DOHH2 (cell line): ENCODE measurements at regions not wholly inside any gene's neighbourhood (a gene's known extent, or its start where the extent isn't known, plus 50 kb on each side); places are given as distances from the start of the nearest gene placed in this dataset.

Source experiments
- H3F3A ChIP-seq: fragments of 200-600 bp; sonication (generic), shearing (Covaris generic); 2 replicates; pipeline ENCODE4 v1.6.0; 2016; ENCODE audit warnings: antibody characterized with exemption, mild to moderate bottlenecking; ENCODE audit not compliant: control insufficient read depth, insufficient read depth
- H3K27ac ChIP-seq: fragments of 200-600 bp; sonication (generic); 2 replicates; pipeline ENCODE4 v1.5.1; 2014; ENCODE audit warnings: low read depth, mild to moderate bottlenecking, low read length, moderate library complexity
- H3K27me3 ChIP-seq: fragments of 200-600 bp; sonication (generic); 2 replicates; pipeline ENCODE4 v1.6.1; 2014; ENCODE audit warnings: mild to moderate bottlenecking, low read length, mixed read lengths; ENCODE audit not compliant: control insufficient read depth
- H3K36me3 ChIP-seq: fragments of 200-600 bp; sonication (generic); 2 replicates; pipeline ENCODE4 v1.6.1; 2014; ENCODE audit warnings: mild to moderate bottlenecking, low read length, moderate library complexity, mixed read lengths; ENCODE audit not compliant: control insufficient read depth
- H3K4me1 ChIP-seq: fragments of 200-600 bp; sonication (generic); 2 replicates; pipeline ENCODE4 v1.6.1; 2014; ENCODE audit warnings: mild to moderate bottlenecking, low read length, mixed read lengths; ENCODE audit not compliant: control insufficient read depth
- H3K4me2 ChIP-seq: fragments of 200-600 bp; sonication (generic); 2 replicates; pipeline ENCODE4 v1.6.0; 2014; ENCODE audit warnings: mild to moderate bottlenecking, low read length, moderate library complexity
- H3K4me3 ChIP-seq: fragments of 200-600 bp; sonication (generic); 2 replicates; pipeline ENCODE4 v1.5.1; 2014; ENCODE audit warnings: mild to moderate bottlenecking, low read length, mixed read lengths
- H3K79me2 ChIP-seq: fragments of 200-600 bp; sonication (generic); 2 replicates; pipeline ENCODE4 v1.6.1; 2014; ENCODE audit warnings: mild to moderate bottlenecking, low read length, mixed read lengths; ENCODE audit not compliant: control insufficient read depth
- H3K9me2 ChIP-seq: fragments of 200-600 bp; sonication (generic); replicated peaks from 2 replicates; pipeline ENCODE4 v1.6.1; 2014; ENCODE audit warnings: mild to moderate bottlenecking, low read length, mixed read lengths; ENCODE audit not compliant: control insufficient read depth
- H3K9me3 ChIP-seq: fragments of 200-600 bp; sonication (generic); 2 replicates; pipeline ENCODE4 v1.6.1; 2014; ENCODE audit warnings: antibody characterized with exemption, low read length, mixed read lengths; ENCODE audit not compliant: control insufficient read depth, insufficient read depth
- H4K20me1 ChIP-seq: fragments of 200-600 bp; sonication (generic); 2 replicates; pipeline ENCODE4 v1.6.0; 2014; ENCODE audit warnings: low read depth, mild to moderate bottlenecking, antibody characterized with exemption, low read length, moderate library complexity; ENCODE audit not compliant: control insufficient read depth, insufficient read depth
- EZH2phosphoT487 ChIP-seq: fragments of 200-600 bp; sonication (generic); IDR thresholded peaks from 2 replicates; pipeline ENCODE4 v1.6.1; 2017; ENCODE audit warnings: borderline replicate concordance, mild to moderate bottlenecking, antibody characterized with exemption, low read length, moderate library complexity, mixed read lengths
- TF ChIP-seq, protein P1 (sequence below): fragments of 200-600 bp; sonication (generic); IDR thresholded peaks from one replicate; pipeline ENCODE4 v1.5.1; 2014; ENCODE audit warnings: antibody characterized with exemption, mild to moderate bottlenecking, low read depth, low read length; ENCODE audit not compliant: poor library complexity, severe bottlenecking

DNA sequence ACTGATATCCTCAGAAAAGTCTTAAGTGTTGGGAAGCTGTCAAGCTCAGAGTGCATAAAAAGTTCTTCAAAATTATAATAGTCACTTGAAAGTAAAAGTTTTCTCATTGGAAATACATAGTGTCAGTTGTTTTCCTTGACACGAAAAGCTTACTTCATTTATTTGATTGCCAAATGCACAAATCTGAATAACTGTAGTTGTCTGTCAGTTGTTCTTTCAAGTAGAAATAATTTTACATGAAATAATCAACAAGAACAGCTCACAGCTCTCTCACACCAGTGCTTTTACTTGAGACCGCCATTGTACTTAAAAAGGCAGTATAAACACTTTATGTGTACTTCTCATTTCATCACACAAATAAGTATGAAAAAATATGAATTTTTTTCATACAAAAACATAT, 163.3 kb upstream of the NXPH2 start:
- Histone ChIP-seq H3K4me3 (no peak overlapping the region), H3K27me3 (no peaks in the 10 kb centered on the region), H3K9me3 (no peaks in the 10 kb centered on the region), H3K36me3 (no peaks in the 10 kb centered on the region), H4K20me1 (no peaks in the 10 kb centered on the region), H3K4me1 (no peaks in the 10 kb centered on the region), H3K9me2 (no peaks in the 10 kb centered on the region), H3K27ac (no peak overlapping the region), H3K4me2 (no peak overlapping the region), H3K79me2 (no peaks in the 10 kb centered on the region), H3F3A (no peaks in the 10 kb centered on the region)
- TF ChIP-seq, protein P1, sequence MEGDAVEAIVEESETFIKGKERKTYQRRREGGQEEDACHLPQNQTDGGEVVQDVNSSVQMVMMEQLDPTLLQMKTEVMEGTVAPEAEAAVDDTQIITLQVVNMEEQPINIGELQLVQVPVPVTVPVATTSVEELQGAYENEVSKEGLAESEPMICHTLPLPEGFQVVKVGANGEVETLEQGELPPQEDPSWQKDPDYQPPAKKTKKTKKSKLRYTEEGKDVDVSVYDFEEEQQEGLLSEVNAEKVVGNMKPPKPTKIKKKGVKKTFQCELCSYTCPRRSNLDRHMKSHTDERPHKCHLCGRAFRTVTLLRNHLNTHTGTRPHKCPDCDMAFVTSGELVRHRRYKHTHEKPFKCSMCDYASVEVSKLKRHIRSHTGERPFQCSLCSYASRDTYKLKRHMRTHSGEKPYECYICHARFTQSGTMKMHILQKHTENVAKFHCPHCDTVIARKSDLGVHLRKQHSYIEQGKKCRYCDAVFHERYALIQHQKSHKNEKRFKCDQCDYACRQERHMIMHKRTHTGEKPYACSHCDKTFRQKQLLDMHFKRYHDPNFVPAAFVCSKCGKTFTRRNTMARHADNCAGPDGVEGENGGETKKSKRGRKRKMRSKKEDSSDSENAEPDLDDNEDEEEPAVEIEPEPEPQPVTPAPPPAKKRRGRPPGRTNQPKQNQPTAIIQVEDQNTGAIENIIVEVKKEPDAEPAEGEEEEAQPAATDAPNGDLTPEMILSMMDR, result no peak
- TF ChIP-seq EZH2phosphoT487, result no peak

DNA sequence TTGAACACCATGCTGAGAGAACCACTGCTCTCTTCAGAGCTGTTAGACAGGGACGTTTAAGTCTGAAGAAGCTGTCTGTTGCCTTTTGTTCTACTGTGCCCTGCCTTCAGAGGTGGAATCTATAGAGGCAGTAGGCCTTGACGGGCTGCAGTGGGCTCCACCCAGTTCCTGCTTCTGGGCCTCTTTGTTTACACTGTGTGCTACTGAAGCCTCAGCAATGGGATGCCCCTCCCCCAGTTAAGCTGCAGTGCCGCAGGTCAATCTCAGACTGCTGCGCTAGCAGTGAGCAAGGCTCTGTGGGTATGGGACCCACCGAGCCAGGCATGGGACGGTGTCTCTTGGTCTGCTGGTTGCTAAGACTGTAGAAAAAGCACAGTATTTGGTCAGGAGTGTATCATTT, 162.3 kb upstream of the NXPH2 start:
- H3K9me2 ChIP-seq, result no peaks in the 10 kb centered on the region
- no peaks in the 10 kb centered on the region for H3K4me1 ChIP-seq
- no peaks in the 10 kb centered on the region for H3K79me2 ChIP-seq
- no peaks in the 10 kb centered on the region for H4K20me1 ChIP-seq
- H3K4me3 ChIP-seq, result no peak overlapping the region
- no peaks in the 10 kb centered on the region for H3K9me3 ChIP-seq
- H3K36me3 ChIP-seq, result no peaks in the 10 kb centered on the region
- no peaks in the 10 kb centered on the region for H3K27me3 ChIP-seq
- H3K27ac ChIP-seq, result no peak overlapping the region
- no peak for TF ChIP-seq EZH2phosphoT487
- TF ChIP-seq, protein P1, result no peak
- no peaks in the 10 kb centered on the region for H3F3A ChIP-seq
- no peak overlapping the region for H3K4me2 ChIP-seq

GRCh38 chr2:138931284-138932256, 151.4 kb upstream of the NXPH2 start:
- H3F3A ChIP-seq, result no peaks in the 10 kb centered on the region
- H3K9me3 ChIP-seq, result no peaks in the 10 kb centered on the region; the same call in 1 of the 2 replicates
- H4K20me1 ChIP-seq, result no peaks in the 10 kb centered on the region
- H3K4me3 ChIP-seq, result no peak overlapping the region
- H3K9me2 ChIP-seq, result no peaks in the 10 kb centered on the region
- no peak for TF ChIP-seq EZH2phosphoT487
- TF ChIP-seq, protein P1, result no peak
- no peaks in the 10 kb centered on the region for H3K27me3 ChIP-seq
- no peak overlapping the region for H3K27ac ChIP-seq
- H3K79me2 ChIP-seq, result no peaks in the 10 kb centered on the region
- H3K4me2 ChIP-seq, result no peak overlapping the region
- no peaks in the 10 kb centered on the region for H3K4me1 ChIP-seq
- no peaks in the 10 kb centered on the region for H3K36me3 ChIP-seq
